ENCODE measurements at regions not wholly inside any gene's neighbourhood (a gene's known extent, or its start where the extent isn't known, plus 50 kb on each side); places are given as distances from the start of the nearest gene placed in this dataset.

GRCh38 chr4:164192844-164193243 lies 561.1 kb upstream of the SMIM31 start:
- WGBS (ENCODE audit: missing lambda C conversion rate), result 35% methylated on average over 5 of the region's 5 CpGs
- no peak for ATAC-seq
- Histone ChIP-seq H3K4me2 (no peak overlapping the region), H3K9me3 (no peaks in the 10 kb centered on the region), H3K27ac (no peak overlapping the region), H3K4me3 (no peak overlapping the region), H3K4me1 (no peaks in the 10 kb centered on the region)
- FAIRE-seq, result no peak
- DNase-seq (ENCODE audit: low read depth in 1 of 2, low spot score in 1 of 2), result no peak
- TF ChIP-seq MAX (IDR thresholded peaks at IDR 0.05) (no peak), RARB (CRISPR knock-in tag; IDR thresholded peaks at IDR 0.05) (no peak), NR3C1 (IDR thresholded peaks at IDR 0.05) (no peak), RCOR1 (IDR thresholded peaks at IDR 0.05; ENCODE audit: low read depth, low read length) (no peak), POLR2A (IDR thresholded peaks at IDR 0.05; ENCODE audit: low read length) (no peak), PHF8 (IDR thresholded peaks at IDR 0.05; ENCODE audit: borderline replicate concordance, low read depth) (no peak), ZNF302 (CRISPR knock-in tag; IDR thresholded peaks at IDR 0.05) (no peak), EHMT2 (IDR thresholded peaks at IDR 0.05; ENCODE audit: low read depth) (no peak), CHD4 (IDR thresholded peaks at IDR 0.05; ENCODE audit: borderline replicate concordance) (no peak), NPAS2 (CRISPR knock-in tag; IDR thresholded peaks at IDR 0.05; ENCODE audit: borderline replicate concordance) (no peak), HOXB13 (CRISPR knock-in tag; IDR thresholded peaks at IDR 0.05; ENCODE audit: low read depth) (no peak), BHLHE40 (IDR thresholded peaks at IDR 0.05; ENCODE audit: low read depth, low read length) (no peak)
- TF ChIP-seq, protein P1, sequence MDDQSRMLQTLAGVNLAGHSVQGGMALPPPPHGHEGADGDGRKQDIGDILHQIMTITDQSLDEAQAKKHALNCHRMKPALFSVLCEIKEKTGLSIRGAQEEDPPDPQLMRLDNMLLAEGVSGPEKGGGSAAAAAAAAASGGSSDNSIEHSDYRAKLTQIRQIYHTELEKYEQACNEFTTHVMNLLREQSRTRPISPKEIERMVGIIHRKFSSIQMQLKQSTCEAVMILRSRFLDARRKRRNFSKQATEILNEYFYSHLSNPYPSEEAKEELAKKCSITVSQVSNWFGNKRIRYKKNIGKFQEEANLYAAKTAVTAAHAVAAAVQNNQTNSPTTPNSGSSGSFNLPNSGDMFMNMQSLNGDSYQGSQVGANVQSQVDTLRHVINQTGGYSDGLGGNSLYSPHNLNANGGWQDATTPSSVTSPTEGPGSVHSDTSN (IDR thresholded peaks at IDR 0.05), result no peak
- POLR2A ChIA-PET, result no interaction called here
- CTCF ChIA-PET, result no interaction called here

DNA sequence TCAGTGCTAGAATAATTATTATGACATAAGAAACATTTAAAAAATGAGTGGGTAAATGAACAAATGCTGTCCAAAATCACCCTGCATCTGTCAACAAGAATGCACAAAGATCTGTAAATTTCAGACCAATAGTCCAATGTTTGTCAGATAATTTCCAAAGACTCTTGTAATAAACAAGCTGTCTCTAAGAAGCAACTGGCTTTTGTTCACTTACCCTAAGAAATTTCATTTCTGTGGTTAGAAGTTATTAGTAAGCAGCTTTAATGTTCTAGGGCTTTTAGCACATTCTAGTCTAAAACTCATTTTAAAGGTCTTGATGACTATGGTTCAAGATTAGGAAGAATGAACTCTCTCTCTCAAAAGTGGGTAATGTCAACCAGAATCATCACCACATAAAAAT lies 560.3 kb upstream of the SMIM31 start:
- CTCF ChIA-PET, result no interaction called here
- Histone ChIP-seq H3K4me2 (no peak overlapping the region), H3K9me3 (no peaks in the 10 kb centered on the region), H3K4me3 (no peak overlapping the region), H3K27ac (no peak overlapping the region), H3K4me1 (no peaks in the 10 kb centered on the region)
- ATAC-seq, result no peak
- no peak for FAIRE-seq
- TF ChIP-seq POLR2A (IDR thresholded peaks at IDR 0.05; ENCODE audit: low read length) (no peak), BHLHE40 (IDR thresholded peaks at IDR 0.05; ENCODE audit: low read depth, low read length) (no peak), E2F6 (IDR thresholded peaks at IDR 0.05; ENCODE audit: borderline replicate concordance, low read depth) (no peak), RFX5 (IDR thresholded peaks at IDR 0.05) (no peak), ZNF302 (CRISPR knock-in tag; IDR thresholded peaks at IDR 0.05) (no peak), MYC (IDR thresholded peaks at IDR 0.05; ENCODE audit: borderline replicate concordance, low read length) (no peak), NPAS2 (CRISPR knock-in tag; IDR thresholded peaks at IDR 0.05; ENCODE audit: borderline replicate concordance) (no peak), GATA3 (IDR thresholded peaks at IDR 0.05; ENCODE audit: borderline replicate concordance) (no peak)
- TF ChIP-seq, protein P2, sequence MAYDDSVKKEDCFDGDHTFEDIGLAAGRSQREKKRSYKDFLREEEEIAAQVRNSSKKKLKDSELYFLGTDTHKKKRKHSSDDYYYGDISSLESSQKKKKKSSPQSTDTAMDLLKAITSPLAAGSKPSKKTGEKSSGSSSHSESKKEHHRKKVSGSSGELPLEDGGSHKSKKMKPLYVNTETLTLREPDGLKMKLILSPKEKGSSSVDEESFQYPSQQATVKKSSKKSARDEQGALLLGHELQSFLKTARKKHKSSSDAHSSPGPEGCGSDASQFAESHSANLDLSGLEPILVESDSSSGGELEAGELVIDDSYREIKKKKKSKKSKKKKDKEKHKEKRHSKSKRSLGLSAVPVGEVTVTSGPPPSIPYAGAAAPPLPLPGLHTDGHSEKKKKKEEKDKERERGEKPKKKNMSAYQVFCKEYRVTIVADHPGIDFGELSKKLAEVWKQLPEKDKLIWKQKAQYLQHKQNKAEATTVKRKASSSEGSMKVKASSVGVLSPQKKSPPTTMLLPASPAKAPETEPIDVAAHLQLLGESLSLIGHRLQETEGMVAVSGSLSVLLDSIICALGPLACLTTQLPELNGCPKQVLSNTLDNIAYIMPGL (CRISPR knock-in tag; IDR thresholded peaks at IDR 0.05; ENCODE audit: borderline replicate concordance), result no peak
- TF ChIP-seq, protein P3, sequence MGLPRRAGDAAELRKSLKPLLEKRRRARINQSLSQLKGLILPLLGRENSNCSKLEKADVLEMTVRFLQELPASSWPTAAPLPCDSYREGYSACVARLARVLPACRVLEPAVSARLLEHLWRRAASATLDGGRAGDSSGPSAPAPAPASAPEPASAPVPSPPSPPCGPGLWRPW (IDR thresholded peaks at IDR 0.05), result no peak
- POLR2A ChIA-PET, result no interaction called here
- no peak for DNase-seq (ENCODE audit: low read depth in 1 of 2, low spot score in 1 of 2)

DNA sequence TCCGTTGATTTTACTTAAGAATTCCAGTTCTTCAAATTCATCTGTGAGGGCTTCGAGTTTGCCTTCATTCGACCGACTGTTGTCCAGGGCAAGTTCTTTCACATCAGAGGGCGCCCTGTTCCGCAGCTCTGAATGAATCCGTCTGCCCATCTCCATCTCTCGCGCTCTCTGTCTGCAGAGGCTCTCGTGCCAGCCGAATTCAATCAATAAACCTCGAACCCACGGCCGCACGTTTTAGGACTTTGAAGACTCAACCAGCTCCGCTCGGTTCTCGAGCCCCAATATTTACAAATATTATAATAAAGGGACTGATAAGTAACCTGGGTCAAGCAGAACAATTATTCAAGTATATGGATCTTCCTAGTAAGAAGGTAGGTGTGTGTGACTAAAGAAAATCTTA lies 556.4 kb upstream of the SMIM31 start:
- FAIRE-seq (no peak), DNase-seq (ENCODE audit: low read depth in 1 of 2, low spot score in 1 of 2) (no peak), ATAC-seq (no peak)
- 41% methylated on average over 18 of the region's 18 CpGs for WGBS (ENCODE audit: missing lambda C conversion rate)
- no peak overlapping the region for H3K27ac ChIP-seq
- H3K9me3 ChIP-seq, result no peaks in the 10 kb centered on the region
- H3K4me2 ChIP-seq, result no peak overlapping the region
- CTCF ChIA-PET, result no interaction called here
- TF ChIP-seq HOXB5 (CRISPR knock-in tag; IDR thresholded peaks at IDR 0.05) (no peak), FOSB (CRISPR knock-in tag; IDR thresholded peaks at IDR 0.05) (no peak), HDAC2 (IDR thresholded peaks at IDR 0.05) (no peak), MYC (IDR thresholded peaks at IDR 0.05; ENCODE audit: borderline replicate concordance, low read length) (no peak), RARB (CRISPR knock-in tag; IDR thresholded peaks at IDR 0.05) (no peak), MAX (IDR thresholded peaks at IDR 0.05) (no peak), RCOR1 (IDR thresholded peaks at IDR 0.05; ENCODE audit: low read depth, low read length) (no peak)
- TF ChIP-seq, protein P3 (IDR thresholded peaks at IDR 0.05), result no peak
- TF ChIP-seq, protein P1 (IDR thresholded peaks at IDR 0.05), result no peak
- H3K4me3 ChIP-seq, result no peak overlapping the region
- H3K4me1 ChIP-seq, result no peaks in the 10 kb centered on the region
- POLR2A ChIA-PET, result no interaction called here

All from A549 (cell line).